Natural killer cell (primary cell): ENCODE measurements at regions not wholly inside any gene's neighbourhood (a gene's known extent, or its start where the extent isn't known, plus 50 kb on each side); places are given as distances from the start of the nearest gene placed in this dataset.

Experiments used
- ATAC-seq, 3 donors: fragments of 150-1000 bp in 2 of 3; fragments of 200-7000 bp in 1 of 3; cut with Tn5 transposase; 1 replicate in 1 of 3; 2 replicates in 2 of 3; pipeline ENCODE4 v1.10.0; 2021; ENCODE audit warnings: mild to moderate bottlenecking in 2 of 3, moderate library complexity in 2 of 3
- DNase-seq, 2 donors: peaks; one replicate each; pipeline versions ENCODE4 v3.0.0 to v3.0.0-alpha.2; 2013 to 2021; ENCODE audit warnings: mixed read lengths in 1 of 2
- H3K27ac ChIP-seq: one replicate; pipeline ENCODE4 v1.5.1; 2013; ENCODE audit warnings: mild to moderate bottlenecking, low read length
- H3K27me3 ChIP-seq: one replicate; pipeline ENCODE4 v1.6.1; 2013; ENCODE audit warnings: low read length; ENCODE audit not compliant: control insufficient read depth, insufficient read depth
- H3K36me3 ChIP-seq: one replicate; pipeline ENCODE4 v1.6.1; 2013; ENCODE audit warnings: low read length; ENCODE audit not compliant: control insufficient read depth, insufficient read depth
- H3K4me1 ChIP-seq: one replicate; pipeline ENCODE4 v1.6.1; 2013; ENCODE audit warnings: low read length; ENCODE audit not compliant: control insufficient read depth, insufficient read depth
- H3K4me3 ChIP-seq: one replicate; pipeline ENCODE4 v1.5.1; 2013; ENCODE audit warnings: low read length
- H3K9me3 ChIP-seq: one replicate; pipeline ENCODE4 v1.6.1; 2013; ENCODE audit warnings: low read length; ENCODE audit not compliant: control insufficient read depth, insufficient read depth
- H3K27ac Mint-ChIP-seq, 2 donors: one replicate each; pipeline ENCODE4 v1.8.0; 2022; ENCODE audit warnings: mild to moderate bottlenecking in 2 of 2, mixed read lengths in 2 of 2, moderate library complexity in 1 of 2
- H3K27me3 Mint-ChIP-seq, 2 donors: one replicate each; pipeline ENCODE4 v1.8.0; 2022; ENCODE audit warnings: low read depth in 2 of 2, mixed read lengths in 2 of 2
- H3K36me3 Mint-ChIP-seq: one replicate; pipeline ENCODE4 v1.8.0; 2022; ENCODE audit warnings: mixed read lengths
- H3K4me1 Mint-ChIP-seq, 2 donors: one replicate each; pipeline ENCODE4 v1.8.0; 2022; ENCODE audit warnings: mixed read lengths in 2 of 2
- H3K4me3 Mint-ChIP-seq: one replicate; pipeline ENCODE4 v1.8.0; 2022; ENCODE audit warnings: mild to moderate bottlenecking, moderate library complexity, mixed read lengths
- H3K9me3 Mint-ChIP-seq, 2 donors: one replicate each; pipeline ENCODE4 v1.8.0; 2022; ENCODE audit warnings: mixed read lengths in 2 of 2
- WGBS: methylation state at CpG from one replicate; pipeline ENCODE4 v1.1.7; 2013; ENCODE audit warnings: missing lambda C conversion rate; ENCODE audit not compliant: insufficient coverage; 5-methylcytosine and 5-hydroxymethylcytosine counted together
- intact Hi-C: fragments of 100-400 bp; cut with micrococcal nuclease; formaldehyde crosslinking; loops from one replicate; pipeline ENCODE4 v1.14.2; 2022
- TF ChIP-seq, protein P1 (sequence below): fragments of 200-600 bp; IDR thresholded peaks from one replicate; pipeline ENCODE4 v1.8.0; 2022; ENCODE audit warnings: antibody characterized with exemption

DNA sequence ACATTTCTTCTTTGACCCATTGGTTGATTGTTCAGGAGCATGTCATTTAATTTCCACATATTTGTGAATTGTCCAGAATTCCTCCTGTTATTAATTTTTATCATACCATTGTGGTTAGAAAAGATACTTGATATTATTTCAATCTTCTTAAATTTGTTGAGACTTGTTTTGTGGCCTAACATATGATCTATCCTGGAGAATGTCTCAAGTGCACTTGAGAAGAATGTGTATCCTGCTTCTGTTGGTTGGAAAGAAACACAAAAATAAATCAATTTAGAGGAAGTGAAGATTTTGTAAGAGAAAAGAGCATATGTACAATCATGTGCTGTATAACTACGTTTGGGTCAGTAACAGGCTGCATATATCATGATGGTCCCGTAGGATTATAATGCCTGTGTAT is 118.6 kb upstream of the CDC42EP3 start:
- Mint-ChIP-seq H3K4me1 (peaks cover 9 to 11% of the 10 kb centered on the region in 2 donors), H3K4me3 (no peak overlapping the region), H3K9me3 (peaks cover 10 to 12% of the 10 kb centered on the region in 2 donors), H3K27me3 (peaks cover 0 to 2% of the 10 kb centered on the region in 2 donors), H3K36me3 (peaks cover 27% of the 10 kb centered on the region), H3K27ac (no peak overlapping the region)
- WGBS: no CpG with 5 or more reads among the region's 2 CpGs
- Histone ChIP-seq H3K36me3 (no peaks in the 10 kb centered on the region), H3K4me3 (no peak overlapping the region), H3K4me1 (no peaks in the 10 kb centered on the region), H3K27ac (no peak overlapping the region), H3K27me3 (no peaks in the 10 kb centered on the region), H3K9me3 (no peaks in the 10 kb centered on the region)
- ATAC-seq: no peak
- TF ChIP-seq, protein P1, sequence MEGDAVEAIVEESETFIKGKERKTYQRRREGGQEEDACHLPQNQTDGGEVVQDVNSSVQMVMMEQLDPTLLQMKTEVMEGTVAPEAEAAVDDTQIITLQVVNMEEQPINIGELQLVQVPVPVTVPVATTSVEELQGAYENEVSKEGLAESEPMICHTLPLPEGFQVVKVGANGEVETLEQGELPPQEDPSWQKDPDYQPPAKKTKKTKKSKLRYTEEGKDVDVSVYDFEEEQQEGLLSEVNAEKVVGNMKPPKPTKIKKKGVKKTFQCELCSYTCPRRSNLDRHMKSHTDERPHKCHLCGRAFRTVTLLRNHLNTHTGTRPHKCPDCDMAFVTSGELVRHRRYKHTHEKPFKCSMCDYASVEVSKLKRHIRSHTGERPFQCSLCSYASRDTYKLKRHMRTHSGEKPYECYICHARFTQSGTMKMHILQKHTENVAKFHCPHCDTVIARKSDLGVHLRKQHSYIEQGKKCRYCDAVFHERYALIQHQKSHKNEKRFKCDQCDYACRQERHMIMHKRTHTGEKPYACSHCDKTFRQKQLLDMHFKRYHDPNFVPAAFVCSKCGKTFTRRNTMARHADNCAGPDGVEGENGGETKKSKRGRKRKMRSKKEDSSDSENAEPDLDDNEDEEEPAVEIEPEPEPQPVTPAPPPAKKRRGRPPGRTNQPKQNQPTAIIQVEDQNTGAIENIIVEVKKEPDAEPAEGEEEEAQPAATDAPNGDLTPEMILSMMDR: no peak
- no peak for DNase-seq
- intact Hi-C loops: no loop called here

DNA sequence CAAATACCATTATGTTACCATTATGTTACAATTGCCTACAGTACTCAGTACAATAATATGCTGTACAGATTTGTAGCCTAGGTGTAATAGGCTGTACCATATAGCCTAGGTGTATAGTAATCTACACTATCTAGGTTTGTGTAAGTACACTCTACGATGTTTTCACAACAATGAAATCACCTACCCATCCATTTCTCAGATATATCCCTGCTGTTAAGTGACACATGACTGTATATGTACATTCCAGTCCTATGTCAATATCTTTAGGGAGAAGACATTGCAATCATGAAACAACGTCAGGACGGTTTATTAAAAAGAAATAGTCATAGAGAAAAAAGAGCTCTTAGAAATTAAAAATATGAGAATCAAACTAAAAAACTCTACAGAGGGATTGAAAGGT is 119.0 kb upstream of the CDC42EP3 start:
- H3K27ac ChIP-seq: no peak overlapping the region
- ATAC-seq (no peak), DNase-seq (no peak)
- WGBS: no CpG with 5 or more reads among the region's 3 CpGs
- H3K4me1 ChIP-seq: no peaks in the 10 kb centered on the region
- Mint-ChIP-seq H3K27ac (no peak overlapping the region), H3K27me3 (peaks cover 0 to 2% of the 10 kb centered on the region in 2 donors), H3K4me3 (no peak overlapping the region), H3K4me1 (peaks cover 9 to 11% of the 10 kb centered on the region in 2 donors), H3K9me3 (peaks cover 10 to 12% of the 10 kb centered on the region in 2 donors), H3K36me3 (peaks cover 27% of the 10 kb centered on the region)
- TF ChIP-seq, protein P1: no peak
- no peaks in the 10 kb centered on the region for H3K9me3 ChIP-seq
- intact Hi-C loops: no loop called here
- no peaks in the 10 kb centered on the region for H3K27me3 ChIP-seq
- H3K4me3 ChIP-seq: no peak overlapping the region
- H3K36me3 ChIP-seq: no peaks in the 10 kb centered on the region

DNA sequence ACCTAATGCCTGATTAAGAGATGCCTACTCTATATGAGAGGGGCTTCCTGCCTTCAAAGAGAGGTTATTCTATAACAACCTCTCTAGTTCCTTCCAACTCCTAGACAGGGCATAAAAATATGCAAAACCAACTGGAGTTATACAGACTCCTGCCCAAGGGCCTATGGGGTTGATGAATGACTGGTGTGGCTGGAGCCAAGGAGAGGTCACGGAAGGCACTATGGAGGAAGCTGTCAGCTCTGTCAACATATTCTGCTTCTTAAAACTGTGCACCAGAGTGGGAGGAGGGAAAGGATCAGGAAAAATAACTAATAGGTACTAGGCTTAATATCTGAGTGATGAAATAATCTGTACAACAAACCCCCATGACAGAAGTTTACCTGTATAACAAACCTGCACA is 120.9 kb upstream of the CDC42EP3 start:
- H3K4me3 ChIP-seq: no peak overlapping the region

DNA sequence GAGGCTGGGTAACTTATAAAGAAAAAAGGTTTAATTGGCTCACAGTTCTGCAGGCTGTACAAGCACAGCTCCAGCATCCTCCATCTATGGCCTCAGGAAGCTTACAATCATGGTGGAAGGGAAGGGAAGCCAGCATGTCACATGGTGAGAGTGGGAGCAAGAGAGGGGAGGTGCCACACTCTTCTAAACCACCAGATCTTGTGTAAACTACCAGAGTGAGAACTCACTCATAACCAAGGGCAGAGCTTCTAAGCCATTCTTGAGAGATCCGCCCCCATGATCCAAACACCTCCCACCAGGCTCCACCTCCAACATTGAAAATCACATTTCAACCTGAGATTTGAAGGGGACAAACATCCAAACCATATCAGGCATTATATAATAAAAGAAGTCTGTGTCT is 121.6 kb upstream of the CDC42EP3 start:
- peaks cover 6% of the 10 kb centered on the region in 2 donors for H3K9me3 Mint-ChIP-seq
- Histone ChIP-seq H3K36me3 (no peaks in the 10 kb centered on the region), H3K4me1 (no peaks in the 10 kb centered on the region), H3K27ac (no peak overlapping the region), H3K9me3 (no peaks in the 10 kb centered on the region), H3K27me3 (no peaks in the 10 kb centered on the region), H3K4me3 (no peak overlapping the region)
- H3K27me3 Mint-ChIP-seq: no peaks in the 10 kb centered on the region
- TF ChIP-seq, protein P1: no peak
- H3K4me1 Mint-ChIP-seq: peaks cover 9 to 11% of the 10 kb centered on the region in 2 donors
- peaks cover 20% of the 10 kb centered on the region for H3K36me3 Mint-ChIP-seq
- ATAC-seq (no peak), DNase-seq (no peak)
- H3K27ac Mint-ChIP-seq: no peak overlapping the region
- intact Hi-C loops: no loop called here
- H3K4me3 Mint-ChIP-seq: no peak overlapping the region
- WGBS: 100% methylated on average over 1 of the region's 1 CpG

More for the DNA sequence above, 120.9 kb upstream of the CDC42EP3 start:
- Mint-ChIP-seq H3K9me3 (peaks cover 7 to 8% of the 10 kb centered on the region in 2 donors), H3K36me3 (peaks cover 27% of the 10 kb centered on the region), H3K4me1 (peaks cover 9 to 11% of the 10 kb centered on the region in 2 donors), H3K27me3 (no peaks in the 10 kb centered on the region), H3K27ac (no peak overlapping the region), H3K4me3 (no peak overlapping the region)
- H3K27me3 ChIP-seq: no peaks in the 10 kb centered on the region
- 94% methylated on average over 1 of the region's 1 CpG for WGBS
- DNase-seq: no peak
- H3K4me1 ChIP-seq: no peaks in the 10 kb centered on the region
- no peaks in the 10 kb centered on the region for H3K36me3 ChIP-seq
- intact Hi-C loops: no loop called here
- no peak overlapping the region for H3K27ac ChIP-seq
- H3K9me3 ChIP-seq: no peaks in the 10 kb centered on the region
- ATAC-seq: no peak
- TF ChIP-seq, protein P1: no peak
